Transverse colon (tissue), 4 donors: ENCODE measurements at regions not wholly inside any gene's neighbourhood (a gene's known extent, or its start where the extent isn't known, plus 50 kb on each side); places are given as distances from the start of the nearest gene placed in this dataset.

Experiments used
- DNase-seq: peaks from one replicate; pipeline ENCODE4 v3.0.0-alpha.2; 2019
- H3K27ac ChIP-seq, 4 donors: fragments of 200-600 bp; sonication (generic); 2 replicates each; pipeline ENCODE4 v1.5.1; 2016 to 2018; ENCODE audit warnings: inconsistent platforms in 4 of 4
- H3K27me3 ChIP-seq: fragments of 200-600 bp; sonication (generic); 2 replicates; pipeline ENCODE4 v1.5.1; 2017; ENCODE audit warnings: inconsistent platforms
- H3K36me3 ChIP-seq, 4 donors: fragments of 200-600 bp; sonication (generic); 2 replicates each; pipeline ENCODE4 v1.5.1; 2017 to 2019; ENCODE audit warnings: inconsistent platforms in 4 of 4
- H3K4me1 ChIP-seq, 4 donors: fragments of 200-600 bp; sonication (generic); 2 replicates each; pipeline ENCODE4 v1.5.1; 2017 to 2020; ENCODE audit warnings: inconsistent platforms in 4 of 4
- H3K4me3 ChIP-seq, 4 donors: fragments of 200-600 bp; sonication (generic); 1 replicate in 1 of 4; 2 replicates in 3 of 4; pipeline versions ENCODE4 v1.5.1 to v1.6.1; 2017 to 2019; ENCODE audit warnings: inconsistent platforms in 4 of 4
- H3K9me3 ChIP-seq, 2 donors: fragments of 200-600 bp; sonication (generic); 2 replicates each; pipeline ENCODE4 v1.5.1; 2017 to 2019; ENCODE audit warnings: inconsistent platforms in 2 of 2
- CTCF ChIP-seq, 5 experiments: fragments of 200-600 bp in 3 of 5; fragments of 450-650 bp in 2 of 5; sonication (generic) in 3 of 5; IDR thresholded peaks; 1 replicate in 2 of 5; 2 replicates in 3 of 5; pipeline ENCODE4 v1.5.1; 2016 to 2017; ENCODE audit warnings: antibody characterized with exemption in 5 of 5, inconsistent platforms in 3 of 5, mild to moderate bottlenecking in 2 of 5, moderate library complexity in 1 of 5
- EP300 ChIP-seq: sonication (generic); formaldehyde crosslinking; IDR thresholded peaks from one replicate; pipeline ENCODE4 v1.6.1; 2017; ENCODE audit warnings: antibody characterized with exemption, low read depth
- POLR2A ChIP-seq: fragments of 450-650 bp; IDR thresholded peaks from one replicate; pipeline ENCODE4 v1.6.1; 2016; ENCODE audit warnings: antibody characterized with exemption, mild to moderate bottlenecking, moderate library complexity
- POLR2AphosphoS5 ChIP-seq, 3 donors: sonication (generic); formaldehyde crosslinking; IDR thresholded peaks; one replicate each; pipeline ENCODE4 v1.6.1; 2016; ENCODE audit warnings: antibody characterized with exemption in 3 of 3
- WGBS, 2 donors: methylation state at CpG; one replicate each; pipeline ENCODE4 v1.1.5; 2018; ENCODE audit warnings: low coverage in 1 of 2; 5-methylcytosine and 5-hydroxymethylcytosine counted together
- in situ Hi-C, 4 donors: fragments of 200-750 bp; cut with MboI; loops; one replicate each; pipeline versions ENCODE4 v1.15.0 to v1.15.1; 2017; ENCODE audit warnings: low sequenced_read_pairs in 3 of 4, low pct_ligation_motif_present in 1 of 4, low pct_unique_long_range_greater_than_20kb in 1 of 4
- intact Hi-C: fragments of 100-400 bp; cut with DNase I; formaldehyde crosslinking; loops from one replicate; pipeline ENCODE4 v1.15.1; 2023; ENCODE audit warnings: low total_unique reads

GRCh38 chr20:40477805-40478204 is 211.2 kb downstream of the MAFB start:
- intact Hi-C loops, result no loop called here
- in situ Hi-C loops, result no loop called here
- no peak overlapping the region for H3K4me3 ChIP-seq
- H3K36me3 ChIP-seq, result no peaks in the 10 kb centered on the region
- TF ChIP-seq EP300 (no peak), POLR2A (no peak), POLR2AphosphoS5 (IDR thresholded peaks at IDR 0.05) (no peak), CTCF (IDR thresholded peaks at IDR 0.05) (no peak)
- WGBS, 2 donors, result 69 to 86% methylated on average over 2 to 3 of the region's 3 CpGs
- no peak for DNase-seq
- no peaks in the 10 kb centered on the region for H3K9me3 ChIP-seq
- no peak overlapping the region for H3K27ac ChIP-seq
- no peaks in the 10 kb centered on the region for H3K4me1 ChIP-seq
- H3K27me3 ChIP-seq, result no peaks in the 10 kb centered on the region

GRCh38 chr20:40476461-40476860 is 212.6 kb downstream of the MAFB start:
- intact Hi-C loops (no loop called here), in situ Hi-C loops (no loop called here)
- Histone ChIP-seq H3K36me3 (no peaks in the 10 kb centered on the region), H3K4me3 (no peak overlapping the region), H3K4me1 (no peaks in the 10 kb centered on the region), H3K27me3 (no peaks in the 10 kb centered on the region), H3K9me3 (no peaks in the 10 kb centered on the region), H3K27ac (no peak overlapping the region)
- 89 to 91% methylated on average over 3 of the region's 3 CpGs for WGBS, 2 donors
- no peak for DNase-seq
- TF ChIP-seq CTCF (IDR thresholded peaks at IDR 0.05), result no peak
- no peak for TF ChIP-seq POLR2AphosphoS5 (IDR thresholded peaks at IDR 0.05)
- no peak for TF ChIP-seq EP300
- TF ChIP-seq POLR2A, result no peak

GRCh38 chr20:40472905-40473304 is 216.1 kb downstream of the MAFB start:
- intact Hi-C loops, result no loop called here
- 81% methylated on average over 1 of the region's 1 CpG; no CpG with 5 or more reads in 1 of the 2 donors for WGBS, 2 donors

GRCh38 chr20:40471261-40471629 is 217.8 kb downstream of the MAFB start:
- H3K4me1 ChIP-seq, result peaks cover 0 to 3% (median 0%) of the 10 kb centered on the region in 4 donors
- in situ Hi-C loops, result no loop called here
- no peaks in the 10 kb centered on the region for H3K36me3 ChIP-seq
- no peaks in the 10 kb centered on the region for H3K9me3 ChIP-seq
- no peaks in the 10 kb centered on the region for H3K27me3 ChIP-seq
- peak; percentile 22 for DNase-seq
- H3K4me3 ChIP-seq, result no peak overlapping the region
- 80 to 81% methylated on average over 1 to 4 of the region's 4 CpGs for WGBS, 2 donors
- H3K27ac ChIP-seq, result peak overlapping the region in 2 of 4 donors; percentile 32 to 56
- intact Hi-C loops, result no loop called here
- no peak for TF ChIP-seq EP300
- TF ChIP-seq POLR2AphosphoS5 (IDR thresholded peaks at IDR 0.05), result no peak
- TF ChIP-seq POLR2A, result no peak
- peak in 1 of 5 experiments; percentile 8 for TF ChIP-seq CTCF (IDR thresholded peaks at IDR 0.05)

More at GRCh38 chr20:40472905-40473304, 216.1 kb downstream of the MAFB start:
- in situ Hi-C loops, result no loop called here
- TF ChIP-seq POLR2A, result no peak
- no peak for TF ChIP-seq EP300
- no peaks in the 10 kb centered on the region for H3K27me3 ChIP-seq
- no peak for DNase-seq
- H3K4me3 ChIP-seq, result no peak overlapping the region
- no peaks in the 10 kb centered on the region for H3K9me3 ChIP-seq
- H3K4me1 ChIP-seq, result peaks cover 0 to 3% (median 0%) of the 10 kb centered on the region in 4 donors
- no peak overlapping the region for H3K27ac ChIP-seq
- no peaks in the 10 kb centered on the region for H3K36me3 ChIP-seq
